Stomach (tissue), 8 donors: ENCODE measurements at regions not wholly inside any gene's neighbourhood (a gene's known extent, or its start where the extent isn't known, plus 50 kb on each side); places are given as distances from the start of the nearest gene placed in this dataset.

Experiments used
- DNase-seq, 2 donors: peaks; one replicate each; pipeline versions ENCODE4 v3.0.0 to v3.0.0-alpha.2; 2013 to 2019
- H3K27ac ChIP-seq, 5 donors: fragments of 200-600 bp in 4 of 5; sonication (generic) in 4 of 5; one replicate each; pipeline ENCODE4 v1.5.1; 2013 to 2019; ENCODE audit warnings: mild to moderate bottlenecking in 1 of 5, moderate library complexity in 1 of 5
- H3K27me3 ChIP-seq, 3 donors: fragments of 200-600 bp; sonication (generic); one replicate each; pipeline ENCODE4 v1.5.1; 2017 to 2019; ENCODE audit warnings: mixed run types in 1 of 3
- H3K36me3 ChIP-seq, 4 donors: fragments of 200-600 bp; sonication (generic); 1 replicate in 3 of 4; 2 replicates in 1 of 4; pipeline ENCODE4 v1.5.1; 2016 to 2019
- H3K4me1 ChIP-seq, 4 donors: fragments of 200-600 bp; sonication (generic); one replicate each; pipeline ENCODE4 v1.5.1; 2016 to 2019
- H3K4me3 ChIP-seq, 4 donors: fragments of 200-600 bp; sonication (generic) in 3 of 4; one replicate each; pipeline ENCODE4 v1.5.1; 2016 to 2019; ENCODE audit warnings: mild to moderate bottlenecking in 1 of 4
- H3K9me3 ChIP-seq, 4 donors: fragments of 200-600 bp; sonication (generic); one replicate each; pipeline ENCODE4 v1.5.1; 2016 to 2019
- CTCF ChIP-seq, 7 experiments: fragments of 450-650 bp in 4 of 7; fragments of 200-600 bp in 3 of 7; sonication (generic) in 3 of 7; IDR thresholded peaks; one replicate each; pipeline ENCODE4 v1.5.1; 2016 to 2019; ENCODE audit warnings: antibody characterized with exemption in 7 of 7, control low read depth in 2 of 7, mild to moderate bottlenecking in 1 of 7
- EP300 ChIP-seq: sonication (generic); formaldehyde crosslinking; IDR thresholded peaks from one replicate; pipeline ENCODE4 v1.6.1; 2017; ENCODE audit warnings: antibody characterized with exemption
- POLR2A ChIP-seq, 4 donors: fragments of 450-650 bp; IDR thresholded peaks; one replicate each; pipeline ENCODE4 v1.6.1; 2016; ENCODE audit warnings: antibody characterized with exemption in 4 of 4, control low read depth in 2 of 4, mild to moderate bottlenecking in 1 of 4, moderate library complexity in 1 of 4
- POLR2AphosphoS5 ChIP-seq, 3 donors: sonication (generic); formaldehyde crosslinking; IDR thresholded peaks; one replicate each; pipeline ENCODE4 v1.6.1; 2016; ENCODE audit warnings: antibody characterized with exemption in 3 of 3
- WGBS, 5 donors: extraction: QIAGEN DNeasy Blood & Tissue Kit in 3 of 5; methylation state at CpG; one replicate each; pipeline versions ENCODE4 v1.1.5 to v1.1.7; 2013 to 2018; 5-methylcytosine and 5-hydroxymethylcytosine counted together
- intact Hi-C: fragments of 100-400 bp; cut with DNase I; formaldehyde crosslinking; loops from one replicate; pipeline ENCODE4 v1.15.1; 2023; ENCODE audit warnings: low total_unique reads
- donor health status: healthy with polysubstance abuse.
- donor health status: Bipolar disorder and iron deficiency.
- donor health status: healthy.

DNA sequence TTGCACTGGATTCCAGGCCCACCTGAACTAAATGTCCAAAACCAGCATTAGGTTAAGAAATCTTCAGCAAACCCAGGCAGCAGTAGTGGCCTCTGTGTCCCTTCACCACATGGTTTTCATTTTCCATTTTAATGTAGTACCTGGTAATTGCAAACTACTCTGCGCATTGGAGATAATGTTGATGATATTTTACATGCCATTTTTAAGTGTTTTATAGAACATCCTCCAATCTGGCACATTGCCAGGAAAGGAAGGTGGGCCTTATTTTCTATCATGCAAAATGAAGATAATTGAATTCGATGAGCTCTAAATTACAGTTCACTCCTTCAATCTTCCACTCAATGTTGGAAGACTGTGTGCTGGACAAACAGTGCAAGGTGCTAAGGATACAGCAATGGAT is 89.5 kb downstream of the ZC3H11B start:
- intact Hi-C loops, result no loop called here
- H3K4me1 ChIP-seq, result no peaks in the 10 kb centered on the region
- TF ChIP-seq EP300 (no peak), POLR2A (IDR thresholded peaks at IDR 0.05) (no peak), POLR2AphosphoS5 (IDR thresholded peaks at IDR 0.05) (no peak), CTCF (IDR thresholded peaks at IDR 0.05) (no peak)

GRCh38 chr1:219521325-219521724 is 91.6 kb downstream of the ZC3H11B start:
- Histone ChIP-seq H3K27me3 (no peaks in the 10 kb centered on the region), H3K9me3 (no peaks in the 10 kb centered on the region), H3K27ac (no peak overlapping the region), H3K4me1 (no peaks in the 10 kb centered on the region), H3K4me3 (no peak overlapping the region), H3K36me3 (no peaks in the 10 kb centered on the region)
- intact Hi-C loops, result no loop called here
- WGBS, 5 donors, result 25 to 59% (median 29%) methylated on average over 1 of the region's 1 CpG
- TF ChIP-seq CTCF (IDR thresholded peaks at IDR 0.05) (no peak), POLR2AphosphoS5 (IDR thresholded peaks at IDR 0.05) (no peak)
- no peak for DNase-seq

More for the DNA sequence above, 89.5 kb downstream of the ZC3H11B start:
- Histone ChIP-seq H3K27ac (no peak overlapping the region), H3K36me3 (no peaks in the 10 kb centered on the region), H3K27me3 (no peaks in the 10 kb centered on the region), H3K9me3 (no peaks in the 10 kb centered on the region), H3K4me3 (no peak overlapping the region)
- no peak for DNase-seq
- WGBS, 5 donors, result 84 to 94% (median 86%) methylated on average over 2 of the region's 2 CpGs

- H3K4me3 ChIP-seq, result no peak overlapping the region
- no peaks in the 10 kb centered on the region for H3K36me3 ChIP-seq
- WGBS, 5 donors, result 74 to 84% (median 76%) methylated on average over 3 of the region's 3 CpGs
- H3K9me3 ChIP-seq, result no peaks in the 10 kb centered on the region
- H3K27me3 ChIP-seq, result no peaks in the 10 kb centered on the region
- no peak overlapping the region for H3K27ac ChIP-seq
- intact Hi-C loops, result no loop called here
- DNase-seq, result no peak
- no peaks in the 10 kb centered on the region for H3K4me1 ChIP-seq
- TF ChIP-seq POLR2A (IDR thresholded peaks at IDR 0.05), result no peak
- TF ChIP-seq POLR2AphosphoS5 (IDR thresholded peaks at IDR 0.05), result no peak
- TF ChIP-seq CTCF (IDR thresholded peaks at IDR 0.05), result no peak
- TF ChIP-seq EP300, result no peak
These were observed 92.7 kb downstream of the ZC3H11B start for GRCh38 chr1:219520241-219520640.

- Histone ChIP-seq H3K27me3 (no peaks in the 10 kb centered on the region), H3K4me3 (no peak overlapping the region), H3K9me3 (no peaks in the 10 kb centered on the region), H3K36me3 (no peaks in the 10 kb centered on the region), H3K27ac (no peak overlapping the region), H3K4me1 (no peaks in the 10 kb centered on the region)
- TF ChIP-seq POLR2AphosphoS5 (IDR thresholded peaks at IDR 0.05) (no peak), CTCF (IDR thresholded peaks at IDR 0.05) (no peak), POLR2A (IDR thresholded peaks at IDR 0.05) (no peak), EP300 (no peak)
- DNase-seq, result no peak
- intact Hi-C loops, result no loop called here
These were observed 94.0 kb downstream of the ZC3H11B start for GRCh38 chr1:219518907-219519248.
